LHCN-M2 (cell line): ENCODE measurements at regions not wholly inside any gene's neighbourhood (a gene's known extent, or its start where the extent isn't known, plus 50 kb on each side); places are given as distances from the start of the nearest gene placed in this dataset.

Experiments used
- DNase-seq: peaks from one replicate; pipeline ENCODE4 v3.0.0-alpha.2; 2012; ENCODE audit warnings: low read depth

- no peak for DNase-seq
Observed at GRCh38 chrX:39692796-39693195, 405.0 kb downstream of the BCOR start.

GRCh38 chrX:39693298-39693697 is 404.5 kb downstream of the BCOR start:
- DNase-seq: no peak

- DNase-seq: peak; percentile 60
Observed at GRCh38 chrX:39702636-39703035, 395.1 kb downstream of the BCOR start.

GRCh38 chrX:39703307-39703706 is 394.5 kb downstream of the BCOR start:
- no peak for DNase-seq

- DNase-seq: no peak
Observed at GRCh38 chrX:39704590-39704989, 393.2 kb downstream of the BCOR start.

- peak; percentile 76 for DNase-seq
Observed at GRCh38 chrX:39705290-39705689, 392.5 kb downstream of the BCOR start.

GRCh38 chrX:39709364-39709763 is 388.4 kb downstream of the BCOR start:
- no peak for DNase-seq

- DNase-seq: no peak
Observed at GRCh38 chrX:39709812-39710211, 387.9 kb downstream of the BCOR start.

GRCh38 chrX:39710776-39711175 is 387.0 kb downstream of the BCOR start:
- no peak for DNase-seq

- no peak for DNase-seq
Observed at GRCh38 chrX:39714471-39714870, 383.3 kb downstream of the BCOR start.

GRCh38 chrX:39716401-39716800 is 381.4 kb downstream of the BCOR start:
- DNase-seq: no peak

GRCh38 chrX:39716802-39717540 is 380.8 kb downstream of the BCOR start:
- no peak for DNase-seq

- no peak for DNase-seq
Observed at GRCh38 chrX:39718981-39719380, 378.8 kb downstream of the BCOR start.

- no peak for DNase-seq
Observed at GRCh38 chrX:39720945-39721344, 376.8 kb downstream of the BCOR start.

- DNase-seq: no peak
Observed at GRCh38 chrX:39721566-39722279, 376.0 kb downstream of the BCOR start.

- DNase-seq: no peak
Observed at GRCh38 chrX:39724544-39724943, 373.2 kb downstream of the BCOR start.

GRCh38 chrX:39725114-39725513 is 372.6 kb downstream of the BCOR start:
- no peak for DNase-seq

GRCh38 chrX:39725928-39726619 is 371.7 kb downstream of the BCOR start:
- DNase-seq: peak; percentile 43

- peak; percentile 81 for DNase-seq
Observed at GRCh38 chrX:39726771-39727170, 371.0 kb downstream of the BCOR start.

GRCh38 chrX:39728025-39728424 is 369.7 kb downstream of the BCOR start:
- DNase-seq: no peak

- DNase-seq: no peak
Observed at GRCh38 chrX:39728852-39729598, 368.7 kb downstream of the BCOR start.
